Activated B cell treated with CpG ODN at 0.5 μM for 24 hours (primary cell): ENCODE measurements at regions not wholly inside any gene's neighbourhood (a gene's known extent, or its start where the extent isn't known, plus 50 kb on each side); places are given as distances from the start of the nearest gene placed in this dataset.

Experiments
- ATAC-seq: fragments of 200-7000 bp; cut with Tn5 transposase; one replicate; pipeline ENCODE4 v1.10.0; 2021; ENCODE audit warnings: low read depth, mild to moderate bottlenecking, moderate library complexity
- CTCF ChIA-PET: fragments of 350-600 bp; sonication (Branson Sonifier 250); formaldehyde crosslinking; loops from one replicate; lab custom pipeline; 2021; ENCODE audit warnings: antibody characterized with exemption; lab: Charles Lee
- POLR2A ChIA-PET: fragments of 350-600 bp; sonication (Branson Sonifier 250); formaldehyde crosslinking; loops from one replicate; lab custom pipeline; 2021; ENCODE audit warnings: antibody characterized with exemption; lab: Charles Lee
- DNase-seq: peaks from one replicate; pipeline ENCODE4 v3.0.0; 2022
- H3K27ac Mint-ChIP-seq: one replicate; pipeline ENCODE4 v1.8.0; 2020; ENCODE audit warnings: mixed read lengths
- H3K27me3 Mint-ChIP-seq: one replicate; pipeline ENCODE4 v1.8.0; 2021; ENCODE audit warnings: mixed read lengths
- H3K36me3 Mint-ChIP-seq: one replicate; pipeline ENCODE4 v1.8.0; 2021; ENCODE audit warnings: low read depth, mixed read lengths
- H3K4me1 Mint-ChIP-seq: one replicate; pipeline ENCODE4 v1.8.0; 2021; ENCODE audit warnings: mixed read lengths
- H3K4me3 Mint-ChIP-seq: one replicate; pipeline ENCODE4 v1.8.0; 2020; ENCODE audit warnings: mild to moderate bottlenecking, mixed read lengths
- H3K9me3 Mint-ChIP-seq: one replicate; pipeline ENCODE4 v1.8.0; 2020; ENCODE audit warnings: mixed read lengths
- CTCF ChIP-seq: fragments of 200-600 bp; IDR thresholded peaks from one replicate; pipeline ENCODE4 v1.8.0; 2022; ENCODE audit warnings: antibody characterized with exemption, mild to moderate bottlenecking
- intact Hi-C: fragments of 100-400 bp; cut with micrococcal nuclease; formaldehyde crosslinking; loops from one replicate; pipeline ENCODE4 v1.15.1; 2024

- peaks cover 2% of the 10 kb centered on the region for H3K9me3 Mint-ChIP-seq
Observed at GRCh38 chr11:82653752-82654151, 79.9 kb downstream of the FAM181B start.

GRCh38 chr11:82639251-82639650 lies 94.4 kb downstream of the FAM181B start:
- POLR2A ChIA-PET, result no interaction called here
- Mint-ChIP-seq H3K4me1 (no peaks in the 10 kb centered on the region), H3K4me3 (no peak overlapping the region), H3K36me3 (no peaks in the 10 kb centered on the region), H3K9me3 (no peaks in the 10 kb centered on the region), H3K27ac (no peak overlapping the region), H3K27me3 (peaks cover 12% of the 10 kb centered on the region)
- TF ChIP-seq CTCF, result no peak
- intact Hi-C loops, result no loop called here
- CTCF ChIA-PET, result no interaction called here
- ATAC-seq (no peak), DNase-seq (no peak)

More at GRCh38 chr11:82653752-82654151, 79.9 kb downstream of the FAM181B start:
- intact Hi-C loops, result no loop called here
- ATAC-seq, result no peak
- ChIA-PET POLR2A (no interaction called here), CTCF (no interaction called here)
- no peaks in the 10 kb centered on the region for H3K4me1 Mint-ChIP-seq
- no peaks in the 10 kb centered on the region for H3K36me3 Mint-ChIP-seq
- no peak overlapping the region for H3K27ac Mint-ChIP-seq
- peaks cover 5% of the 10 kb centered on the region for H3K27me3 Mint-ChIP-seq
- TF ChIP-seq CTCF, result no peak
- no peak for DNase-seq
- no peak overlapping the region for H3K4me3 Mint-ChIP-seq

- Mint-ChIP-seq H3K27me3 (peaks cover 4% of the 10 kb centered on the region), H3K36me3 (no peaks in the 10 kb centered on the region), H3K4me3 (no peak overlapping the region), H3K27ac (no peak overlapping the region), H3K9me3 (peaks cover 1% of the 10 kb centered on the region), H3K4me1 (no peaks in the 10 kb centered on the region)
- DNase-seq, result no peak
- intact Hi-C loops, result no loop called here
- no peak for ATAC-seq
- TF ChIP-seq CTCF, result no peak
- POLR2A ChIA-PET, result no interaction called here
- CTCF ChIA-PET, result no interaction called here
Observed at GRCh38 chr11:82636615-82637014, 97.0 kb downstream of the FAM181B start.

- no peaks in the 10 kb centered on the region for H3K4me1 Mint-ChIP-seq
- TF ChIP-seq CTCF, result no peak
- ChIA-PET POLR2A (no interaction called here), CTCF (no interaction called here)
- ATAC-seq (no peak), DNase-seq (no peak)
- H3K4me3 Mint-ChIP-seq, result no peak overlapping the region
- no peak overlapping the region for H3K27ac Mint-ChIP-seq
- peaks cover 4% of the 10 kb centered on the region for H3K27me3 Mint-ChIP-seq
- peaks cover 3% of the 10 kb centered on the region for H3K9me3 Mint-ChIP-seq
- H3K36me3 Mint-ChIP-seq, result no peaks in the 10 kb centered on the region
- intact Hi-C loops, result no loop called here
Observed at GRCh38 chr11:82634091-82634490, 99.6 kb downstream of the FAM181B start.

GRCh38 chr11:82631722-82632630 lies 101.7 kb downstream of the FAM181B start:
- ATAC-seq (no peak), DNase-seq (no peak)
- POLR2A ChIA-PET, result no interaction called here
- no peaks in the 10 kb centered on the region for H3K36me3 Mint-ChIP-seq
- H3K9me3 Mint-ChIP-seq, result peaks cover 10% of the 10 kb centered on the region
- CTCF ChIA-PET, result no interaction called here
- no peak overlapping the region for H3K27ac Mint-ChIP-seq
- H3K4me1 Mint-ChIP-seq, result no peaks in the 10 kb centered on the region
- H3K4me3 Mint-ChIP-seq, result no peak overlapping the region
- peaks cover 5% of the 10 kb centered on the region for H3K27me3 Mint-ChIP-seq
- intact Hi-C loops, result no loop called here
- TF ChIP-seq CTCF, result no peak
